Activated naive CD8-positive, alpha-beta T cell treated with anti-CD3 and anti-CD28 coated beads for 36 hours (primary cell): ENCODE measurements at regions not wholly inside any gene's neighbourhood (a gene's known extent, or its start where the extent isn't known, plus 50 kb on each side); places are given as distances from the start of the nearest gene placed in this dataset.

Source experiments
- DNase-seq: peaks from one replicate; pipeline ENCODE4 v3.0.0; 2021
- H3K27ac Mint-ChIP-seq: one replicate; pipeline ENCODE4 v1.8.0; 2022; ENCODE audit warnings: mild to moderate bottlenecking, moderate library complexity, mixed read lengths
- H3K27me3 Mint-ChIP-seq: one replicate; pipeline ENCODE4 v1.8.0; 2022; ENCODE audit warnings: mild to moderate bottlenecking, mixed read lengths
- H3K36me3 Mint-ChIP-seq: one replicate; pipeline ENCODE4 v1.8.0; 2021; ENCODE audit warnings: mild to moderate bottlenecking, mixed read lengths
- H3K4me1 Mint-ChIP-seq: one replicate; pipeline ENCODE4 v1.8.0; 2021; ENCODE audit warnings: mixed read lengths
- H3K4me3 Mint-ChIP-seq: one replicate; pipeline ENCODE4 v1.8.0; 2022; ENCODE audit warnings: mild to moderate bottlenecking, moderate library complexity, mixed read lengths
- H3K9me3 Mint-ChIP-seq: one replicate; pipeline ENCODE4 v1.8.0; 2022; ENCODE audit warnings: mixed read lengths

DNA sequence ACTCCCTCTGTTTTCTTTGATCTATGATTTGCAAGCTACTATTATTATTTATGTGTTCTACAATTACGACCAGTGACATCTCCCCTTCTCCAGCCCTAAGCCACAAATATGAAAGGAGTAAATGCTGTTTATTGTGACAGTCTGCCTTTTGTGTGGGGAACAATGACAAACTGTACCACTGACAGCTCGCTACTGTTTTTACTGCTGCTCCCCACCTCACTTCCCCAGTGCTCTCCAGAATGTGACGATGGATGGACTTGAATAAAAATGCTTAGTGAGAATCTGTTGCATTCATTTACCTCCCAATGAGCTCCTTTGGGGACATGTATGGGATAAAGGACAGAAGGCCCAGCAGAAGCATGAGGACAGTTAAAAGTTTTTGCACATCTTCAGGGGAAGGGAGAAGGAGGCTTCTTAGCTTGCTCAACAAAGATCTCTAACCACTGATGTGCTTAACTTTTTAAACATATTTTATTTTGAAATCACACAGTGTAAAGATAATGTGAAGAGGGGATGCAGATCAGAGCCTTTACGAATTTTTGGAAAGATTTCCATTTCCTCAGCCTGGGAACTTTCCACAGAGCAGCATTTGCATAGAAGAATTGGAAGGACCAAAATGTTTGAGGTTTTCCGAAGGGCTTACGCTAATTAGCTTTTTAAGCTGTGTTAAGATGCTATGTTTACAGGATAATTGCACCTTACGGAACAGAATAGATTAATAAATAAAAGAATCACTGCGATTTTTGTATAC, 485.1 kb upstream of the TENM3 start:
- Mint-ChIP-seq H3K4me1 (no peaks in the 10 kb centered on the region), H3K27me3 (no peaks in the 10 kb centered on the region), H3K9me3 (no peaks in the 10 kb centered on the region), H3K27ac (no peak overlapping the region), H3K4me3 (no peak overlapping the region), H3K36me3 (no peaks in the 10 kb centered on the region)
- DNase-seq, result no peak

GRCh38 chr4:181760560-181760959, 482.6 kb upstream of the TENM3 start:
- DNase-seq, result no peak
- Mint-ChIP-seq H3K36me3 (no peaks in the 10 kb centered on the region), H3K9me3 (no peaks in the 10 kb centered on the region), H3K4me3 (no peak overlapping the region), H3K4me1 (no peaks in the 10 kb centered on the region), H3K27me3 (no peaks in the 10 kb centered on the region), H3K27ac (no peak overlapping the region)

DNA sequence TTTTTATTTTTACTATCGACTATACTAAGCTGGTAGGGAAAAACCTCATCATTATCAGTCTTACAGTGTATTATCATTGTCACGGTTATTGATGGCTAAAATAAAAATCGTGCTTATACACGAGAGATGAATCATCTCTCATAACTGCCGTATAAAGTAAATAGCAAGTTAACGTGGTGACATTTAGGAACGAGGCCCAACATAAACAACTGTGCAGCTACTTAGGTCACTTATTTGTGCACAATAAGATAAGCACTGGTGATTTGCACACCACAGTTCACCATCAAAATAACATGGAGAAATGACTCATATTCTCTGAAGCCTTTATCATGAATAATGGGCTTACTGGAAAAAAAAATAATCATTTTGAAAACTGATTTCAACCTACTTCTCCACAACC, 482.0 kb upstream of the TENM3 start:
- Mint-ChIP-seq H3K27me3 (no peaks in the 10 kb centered on the region), H3K36me3 (no peaks in the 10 kb centered on the region), H3K4me3 (no peak overlapping the region), H3K27ac (no peak overlapping the region), H3K9me3 (no peaks in the 10 kb centered on the region), H3K4me1 (no peaks in the 10 kb centered on the region)
- DNase-seq, result no peak

- Mint-ChIP-seq H3K4me3 (no peak overlapping the region), H3K4me1 (no peaks in the 10 kb centered on the region), H3K36me3 (no peaks in the 10 kb centered on the region), H3K27me3 (no peaks in the 10 kb centered on the region), H3K27ac (no peak overlapping the region), H3K9me3 (no peaks in the 10 kb centered on the region)
- DNase-seq, result no peak
Observed at GRCh38 chr4:181766061-181766548, 477.1 kb upstream of the TENM3 start.

GRCh38 chr4:181770971-181771370, 472.2 kb upstream of the TENM3 start:
- peaks cover 2% of the 10 kb centered on the region for H3K9me3 Mint-ChIP-seq

DNA sequence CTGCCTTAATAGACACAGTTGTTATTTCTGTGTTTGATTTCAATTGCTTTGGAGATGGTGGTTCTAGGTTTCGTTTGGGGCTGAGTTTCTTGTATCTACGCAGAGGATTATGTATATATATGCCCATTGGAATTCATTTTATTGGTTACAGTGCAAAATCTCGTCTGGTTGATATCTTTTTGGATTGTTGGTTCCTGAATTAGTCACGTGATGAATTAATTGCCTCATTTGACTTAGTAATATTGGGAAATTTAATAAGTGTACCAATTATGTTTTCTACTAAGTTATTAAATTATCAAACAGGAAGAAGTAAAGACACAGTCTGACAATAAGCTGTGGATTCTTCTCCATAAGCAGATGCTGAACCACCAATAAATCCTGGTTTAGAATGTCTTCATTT, 467.9 kb upstream of the TENM3 start:
- DNase-seq, result no peak
- Mint-ChIP-seq H3K27ac (no peak overlapping the region), H3K4me3 (no peak overlapping the region), H3K27me3 (no peaks in the 10 kb centered on the region), H3K36me3 (no peaks in the 10 kb centered on the region), H3K4me1 (no peaks in the 10 kb centered on the region), H3K9me3 (peaks cover 4% of the 10 kb centered on the region)

More at GRCh38 chr4:181770971-181771370, 472.2 kb upstream of the TENM3 start:
- H3K27ac Mint-ChIP-seq, result no peak overlapping the region
- DNase-seq, result no peak
- no peak overlapping the region for H3K4me3 Mint-ChIP-seq
- no peaks in the 10 kb centered on the region for H3K36me3 Mint-ChIP-seq
- no peaks in the 10 kb centered on the region for H3K27me3 Mint-ChIP-seq
- no peaks in the 10 kb centered on the region for H3K4me1 Mint-ChIP-seq

DNA sequence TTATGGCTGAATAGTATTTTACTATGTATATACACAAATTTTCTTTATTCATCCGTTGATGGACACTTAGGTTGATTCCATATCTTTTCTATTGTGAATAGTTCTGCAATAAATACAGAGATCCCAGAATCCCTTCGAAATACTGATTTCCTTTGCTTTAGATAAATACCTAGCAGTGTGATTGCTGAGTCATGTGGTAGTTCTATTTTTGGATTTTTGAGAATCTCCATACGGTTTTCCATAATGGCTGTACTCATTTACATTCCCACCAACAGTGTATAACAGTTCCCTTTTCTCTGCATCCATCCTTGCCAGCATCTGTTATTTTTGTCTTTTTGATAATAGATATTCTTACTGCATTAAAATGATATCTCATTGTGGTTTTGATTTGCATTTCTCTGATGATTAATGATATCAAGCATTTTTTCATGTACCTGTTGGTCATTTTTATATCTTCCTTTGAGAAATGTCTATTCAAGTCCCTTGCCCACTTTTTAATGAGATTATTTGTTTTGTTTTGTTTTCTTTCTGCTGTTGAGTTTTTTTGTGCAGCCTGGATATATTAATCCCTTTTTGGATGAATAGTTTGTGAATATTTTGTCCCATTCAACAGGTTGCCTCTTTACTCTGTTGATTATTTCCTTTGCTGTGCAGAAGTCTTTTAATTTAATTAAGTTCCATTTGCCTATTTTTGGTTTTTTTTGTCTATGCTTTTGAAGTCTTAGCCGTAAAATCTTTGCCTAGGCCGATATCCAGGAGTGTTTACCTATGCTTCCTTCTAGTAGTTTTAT, 466.7 kb upstream of the TENM3 start:
- no peak for DNase-seq
- H3K27ac Mint-ChIP-seq, result no peak overlapping the region
- H3K4me3 Mint-ChIP-seq, result no peak overlapping the region
- H3K27me3 Mint-ChIP-seq, result no peaks in the 10 kb centered on the region
- peaks cover 10% of the 10 kb centered on the region for H3K9me3 Mint-ChIP-seq
- no peaks in the 10 kb centered on the region for H3K4me1 Mint-ChIP-seq
- no peaks in the 10 kb centered on the region for H3K36me3 Mint-ChIP-seq

DNA sequence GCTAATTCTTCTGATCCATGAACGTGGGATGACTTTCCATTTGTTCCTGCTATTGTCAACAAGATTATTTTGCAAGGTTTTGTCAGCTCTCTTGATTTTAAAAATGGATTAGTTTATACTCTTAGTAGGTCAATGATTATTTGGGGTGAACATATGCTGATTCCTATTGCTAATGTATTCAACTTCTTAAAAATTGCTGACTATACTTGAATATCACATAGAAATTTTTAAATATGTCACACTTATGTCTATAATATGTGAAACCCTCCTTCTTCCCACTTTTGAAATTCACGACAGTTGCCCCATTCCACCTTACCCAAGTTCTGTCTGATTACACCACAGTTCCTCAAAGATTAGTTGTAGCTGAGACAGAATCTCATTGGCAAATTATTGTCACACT, 465.7 kb upstream of the TENM3 start:
- peaks cover 14% of the 10 kb centered on the region for H3K9me3 Mint-ChIP-seq
- no peak for DNase-seq
- no peak overlapping the region for H3K4me3 Mint-ChIP-seq
- no peaks in the 10 kb centered on the region for H3K4me1 Mint-ChIP-seq
- no peaks in the 10 kb centered on the region for H3K27me3 Mint-ChIP-seq
- H3K36me3 Mint-ChIP-seq, result no peaks in the 10 kb centered on the region
- no peak overlapping the region for H3K27ac Mint-ChIP-seq

- Mint-ChIP-seq H3K4me1 (no peaks in the 10 kb centered on the region), H3K9me3 (peaks cover 12% of the 10 kb centered on the region), H3K36me3 (no peaks in the 10 kb centered on the region), H3K27ac (no peak overlapping the region), H3K27me3 (peaks cover 3% of the 10 kb centered on the region), H3K4me3 (no peak overlapping the region)
- DNase-seq, result no peak
Observed at GRCh38 chr4:181784881-181785280, 458.3 kb upstream of the TENM3 start.

- H3K4me3 Mint-ChIP-seq, result no peak overlapping the region
Observed at GRCh38 chr4:181792641-181793040, 450.6 kb upstream of the TENM3 start.

GRCh38 chr4:181793096-181793495, 450.1 kb upstream of the TENM3 start:
- no peaks in the 10 kb centered on the region for H3K4me1 Mint-ChIP-seq
- no peak overlapping the region for H3K4me3 Mint-ChIP-seq
- DNase-seq, result no peak
- H3K36me3 Mint-ChIP-seq, result no peaks in the 10 kb centered on the region
- peaks cover 5% of the 10 kb centered on the region for H3K9me3 Mint-ChIP-seq
- H3K27me3 Mint-ChIP-seq, result no peaks in the 10 kb centered on the region
- no peak overlapping the region for H3K27ac Mint-ChIP-seq

More at GRCh38 chr4:181792641-181793040, 450.6 kb upstream of the TENM3 start:
- Mint-ChIP-seq H3K36me3 (no peaks in the 10 kb centered on the region), H3K27me3 (peaks cover 1% of the 10 kb centered on the region), H3K4me1 (no peaks in the 10 kb centered on the region), H3K27ac (no peak overlapping the region), H3K9me3 (peaks cover 5% of the 10 kb centered on the region)
- no peak for DNase-seq

DNA sequence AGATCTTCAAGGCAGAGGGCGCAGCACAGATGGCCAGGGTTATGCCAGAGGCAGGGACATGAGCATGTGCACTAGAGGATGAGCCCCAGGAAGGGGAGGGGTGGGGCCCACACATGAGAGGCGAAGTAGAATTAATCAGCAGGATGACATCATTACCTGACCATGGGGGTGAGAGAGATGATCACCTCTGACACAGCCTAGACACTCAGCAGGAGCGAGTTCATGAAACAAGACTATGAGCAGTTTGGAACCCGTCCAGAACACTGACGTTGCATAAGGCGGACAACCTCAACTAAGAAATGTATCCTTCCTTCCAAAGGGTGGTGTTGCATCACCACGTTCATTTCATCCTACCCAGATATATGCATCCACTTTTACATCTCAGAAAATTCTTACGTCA, 446.7 kb upstream of the TENM3 start:
- no peak for DNase-seq
- peaks cover 5% of the 10 kb centered on the region for H3K9me3 Mint-ChIP-seq

DNA sequence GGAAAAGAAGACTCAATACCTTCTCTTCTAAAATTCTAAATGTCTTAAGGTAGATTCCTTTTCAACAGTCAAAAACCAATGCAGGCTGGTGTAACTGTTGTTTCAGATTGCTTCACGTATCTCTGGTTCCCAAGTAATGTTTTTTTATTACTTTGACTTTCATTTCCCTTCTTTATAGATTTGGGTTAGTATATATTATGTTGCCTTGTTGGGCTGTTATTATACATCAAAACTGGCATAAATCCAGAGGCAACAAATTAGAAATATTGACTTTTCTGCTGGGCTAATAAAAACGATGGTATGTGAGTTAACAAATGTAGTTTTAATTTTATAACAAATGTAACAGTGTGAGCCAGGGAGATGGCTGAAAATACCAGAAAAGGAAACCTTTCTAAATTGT, 444.7 kb upstream of the TENM3 start:
- Mint-ChIP-seq H3K27ac (no peak overlapping the region), H3K4me1 (no peaks in the 10 kb centered on the region), H3K9me3 (peaks cover 5% of the 10 kb centered on the region), H3K27me3 (no peaks in the 10 kb centered on the region), H3K4me3 (no peak overlapping the region), H3K36me3 (no peaks in the 10 kb centered on the region)
- DNase-seq, result no peak

More for the DNA sequence above, 446.7 kb upstream of the TENM3 start:
- H3K36me3 Mint-ChIP-seq, result no peaks in the 10 kb centered on the region
- H3K27me3 Mint-ChIP-seq, result no peaks in the 10 kb centered on the region
- H3K27ac Mint-ChIP-seq, result no peak overlapping the region
- no peaks in the 10 kb centered on the region for H3K4me1 Mint-ChIP-seq
- H3K4me3 Mint-ChIP-seq, result no peak overlapping the region

GRCh38 chr4:181799561-181800069, 443.6 kb upstream of the TENM3 start:
- Mint-ChIP-seq H3K9me3 (peaks cover 2% of the 10 kb centered on the region), H3K27ac (no peak overlapping the region), H3K4me3 (no peak overlapping the region), H3K4me1 (no peaks in the 10 kb centered on the region), H3K36me3 (no peaks in the 10 kb centered on the region), H3K27me3 (no peaks in the 10 kb centered on the region)
- DNase-seq, result no peak

GRCh38 chr4:181802207-181802606, 441.0 kb upstream of the TENM3 start:
- Mint-ChIP-seq H3K27ac (no peak overlapping the region), H3K9me3 (no peaks in the 10 kb centered on the region), H3K4me3 (no peak overlapping the region), H3K4me1 (no peaks in the 10 kb centered on the region), H3K36me3 (no peaks in the 10 kb centered on the region), H3K27me3 (no peaks in the 10 kb centered on the region)
- DNase-seq, result no peak
